Uterus (tissue), 2 donors: ENCODE measurements at regions not wholly inside any gene's neighbourhood (a gene's known extent, or its start where the extent isn't known, plus 50 kb on each side); places are given as distances from the start of the nearest gene placed in this dataset.

Experiments used
- POLR2A ChIP-seq, 2 donors: fragments of 450-650 bp; IDR thresholded peaks; one replicate each; pipeline ENCODE4 v1.6.1; 2016; ENCODE audit warnings: antibody characterized with exemption in 2 of 2, mild to moderate bottlenecking in 1 of 2, moderate library complexity in 1 of 2
- TF ChIP-seq, protein P1 (sequence below), 4 experiments: fragments of 200-600 bp in 2 of 4; fragments of 450-650 bp in 2 of 4; sonication (generic) in 2 of 4; IDR thresholded peaks; one replicate each; pipeline ENCODE4 v1.5.1; 2016 to 2019; ENCODE audit warnings: antibody characterized with exemption in 4 of 4, mild to moderate bottlenecking in 2 of 4, moderate library complexity in 1 of 4

DNA sequence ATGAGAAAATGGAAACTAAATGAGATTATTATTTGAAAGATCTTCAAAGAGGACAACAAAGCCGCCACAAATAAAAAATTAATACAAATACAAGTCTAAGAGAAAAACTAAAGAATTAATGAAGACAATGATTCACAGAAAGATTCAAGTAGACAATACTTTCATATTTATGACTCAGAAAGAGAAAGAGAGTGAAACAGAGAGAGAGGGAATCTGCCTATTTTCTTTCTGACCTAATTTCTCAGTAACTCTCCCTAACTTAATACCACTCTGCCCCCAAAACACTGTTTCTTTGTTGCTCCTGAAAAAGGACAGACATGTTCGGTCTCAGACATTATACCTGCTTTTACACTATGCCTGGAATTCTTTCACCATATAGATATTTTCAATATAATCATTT, 259.1 kb downstream of the SLC6A15 start:
- TF ChIP-seq, protein P1, sequence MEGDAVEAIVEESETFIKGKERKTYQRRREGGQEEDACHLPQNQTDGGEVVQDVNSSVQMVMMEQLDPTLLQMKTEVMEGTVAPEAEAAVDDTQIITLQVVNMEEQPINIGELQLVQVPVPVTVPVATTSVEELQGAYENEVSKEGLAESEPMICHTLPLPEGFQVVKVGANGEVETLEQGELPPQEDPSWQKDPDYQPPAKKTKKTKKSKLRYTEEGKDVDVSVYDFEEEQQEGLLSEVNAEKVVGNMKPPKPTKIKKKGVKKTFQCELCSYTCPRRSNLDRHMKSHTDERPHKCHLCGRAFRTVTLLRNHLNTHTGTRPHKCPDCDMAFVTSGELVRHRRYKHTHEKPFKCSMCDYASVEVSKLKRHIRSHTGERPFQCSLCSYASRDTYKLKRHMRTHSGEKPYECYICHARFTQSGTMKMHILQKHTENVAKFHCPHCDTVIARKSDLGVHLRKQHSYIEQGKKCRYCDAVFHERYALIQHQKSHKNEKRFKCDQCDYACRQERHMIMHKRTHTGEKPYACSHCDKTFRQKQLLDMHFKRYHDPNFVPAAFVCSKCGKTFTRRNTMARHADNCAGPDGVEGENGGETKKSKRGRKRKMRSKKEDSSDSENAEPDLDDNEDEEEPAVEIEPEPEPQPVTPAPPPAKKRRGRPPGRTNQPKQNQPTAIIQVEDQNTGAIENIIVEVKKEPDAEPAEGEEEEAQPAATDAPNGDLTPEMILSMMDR (IDR thresholded peaks at IDR 0.05): no peak
- TF ChIP-seq POLR2A (IDR thresholded peaks at IDR 0.05): no peak
